Stimulated activated memory B cell treated with anti-CD40 and anti-IgM and Interleukin-4, amounts not matched to agents 10 μg/mL and 1 μg/mL and 100 μg/mL, for 72 hours (primary cell): ENCODE measurements at regions not wholly inside any gene's neighbourhood (a gene's known extent, or its start where the extent isn't known, plus 50 kb on each side); places are given as distances from the start of the nearest gene placed in this dataset.
A peak's percentile ranks its signal among the peaks of the same experiment; 100 is the strongest.

ENCODE experiments used
- ATAC-seq: fragments of 150-1000 bp; cut with Tn5 transposase; 2 replicates; pipeline ENCODE4 v1.10.0; 2021
- H3K27ac Mint-ChIP-seq: one replicate; pipeline ENCODE4 v1.8.0; 2022; ENCODE audit warnings: mild to moderate bottlenecking, mixed read lengths
- H3K27me3 Mint-ChIP-seq: one replicate; pipeline ENCODE4 v1.8.0; 2022; ENCODE audit warnings: mixed read lengths
- H3K36me3 Mint-ChIP-seq: one replicate; pipeline ENCODE4 v1.8.0; 2022; ENCODE audit warnings: mixed read lengths
- H3K4me1 Mint-ChIP-seq: one replicate; pipeline ENCODE4 v1.8.0; 2022; ENCODE audit warnings: mixed read lengths
- H3K4me3 Mint-ChIP-seq: one replicate; pipeline ENCODE4 v1.8.0; 2022; ENCODE audit warnings: mild to moderate bottlenecking, moderate library complexity, mixed read lengths
- H3K9me3 Mint-ChIP-seq: one replicate; pipeline ENCODE4 v1.8.0; 2022; ENCODE audit warnings: mixed read lengths

- Mint-ChIP-seq H3K36me3 (no peaks in the 10 kb centered on the region), H3K4me1 (no peaks in the 10 kb centered on the region), H3K4me3 (no peak overlapping the region), H3K27me3 (peaks cover 16% of the 10 kb centered on the region), H3K9me3 (peaks cover 7% of the 10 kb centered on the region), H3K27ac (no peak overlapping the region)
- no peak for ATAC-seq
Observed at GRCh38 chr2:88318071-88318955, 134.2 kb downstream of the FOXI3 start.

GRCh38 chr2:88310787-88311186 is 140.6 kb downstream of the THNSL2 start:
- Mint-ChIP-seq H3K36me3 (no peaks in the 10 kb centered on the region), H3K4me3 (no peak overlapping the region), H3K27ac (no peak overlapping the region), H3K27me3 (peaks cover 15% of the 10 kb centered on the region), H3K4me1 (no peaks in the 10 kb centered on the region), H3K9me3 (no peaks in the 10 kb centered on the region)
- no peak for ATAC-seq

GRCh38 chr2:88307817-88308216 is 137.7 kb downstream of the THNSL2 start:
- no peak overlapping the region for H3K4me3 Mint-ChIP-seq
- H3K9me3 Mint-ChIP-seq: no peaks in the 10 kb centered on the region
- H3K4me1 Mint-ChIP-seq: no peaks in the 10 kb centered on the region
- ATAC-seq: no peak
- no peak overlapping the region for H3K27ac Mint-ChIP-seq
- H3K27me3 Mint-ChIP-seq: peaks cover 43% of the 10 kb centered on the region
- no peaks in the 10 kb centered on the region for H3K36me3 Mint-ChIP-seq

- Mint-ChIP-seq H3K36me3 (no peaks in the 10 kb centered on the region), H3K27ac (no peak overlapping the region), H3K4me3 (no peak overlapping the region), H3K27me3 (peaks cover 36% of the 10 kb centered on the region), H3K9me3 (no peaks in the 10 kb centered on the region), H3K4me1 (no peaks in the 10 kb centered on the region)
- no peak for ATAC-seq
Observed at GRCh38 chr2:88303865-88304264, 133.7 kb downstream of the THNSL2 start.

- no peaks in the 10 kb centered on the region for H3K36me3 Mint-ChIP-seq
- H3K9me3 Mint-ChIP-seq: no peaks in the 10 kb centered on the region
- peak; percentile 43 for ATAC-seq
- H3K4me3 Mint-ChIP-seq: no peak overlapping the region
- no peaks in the 10 kb centered on the region for H3K4me1 Mint-ChIP-seq
- peaks cover 13% of the 10 kb centered on the region for H3K27me3 Mint-ChIP-seq
- H3K27ac Mint-ChIP-seq: no peak overlapping the region
Observed at GRCh38 chr2:88296247-88296646, 126.1 kb downstream of the THNSL2 start.

GRCh38 chr2:88283886-88284592 is 113.9 kb downstream of the THNSL2 start:
- Mint-ChIP-seq H3K27ac (no peak overlapping the region), H3K9me3 (no peaks in the 10 kb centered on the region), H3K27me3 (peaks cover 53% of the 10 kb centered on the region), H3K4me1 (no peaks in the 10 kb centered on the region), H3K4me3 (no peak overlapping the region), H3K36me3 (no peaks in the 10 kb centered on the region)
- no peak for ATAC-seq

GRCh38 chr2:88281302-88282217 is 111.4 kb downstream of the THNSL2 start:
- Mint-ChIP-seq H3K27ac (no peak overlapping the region), H3K27me3 (peaks cover 53% of the 10 kb centered on the region), H3K4me3 (no peak overlapping the region), H3K4me1 (no peaks in the 10 kb centered on the region), H3K36me3 (no peaks in the 10 kb centered on the region), H3K9me3 (peaks cover under 1% of the 10 kb centered on the region)
- peak; percentile 46 for ATAC-seq

GRCh38 chr2:88269836-88270235 is 99.7 kb downstream of the THNSL2 start:
- H3K27me3 Mint-ChIP-seq: no peaks in the 10 kb centered on the region
- H3K4me1 Mint-ChIP-seq: peaks cover 6% of the 10 kb centered on the region
- H3K9me3 Mint-ChIP-seq: peaks cover 3% of the 10 kb centered on the region
- H3K4me3 Mint-ChIP-seq: no peak overlapping the region
- no peaks in the 10 kb centered on the region for H3K36me3 Mint-ChIP-seq
- H3K27ac Mint-ChIP-seq: no peak overlapping the region
- no peak for ATAC-seq

GRCh38 chr2:88265352-88266303 is 95.5 kb downstream of the THNSL2 start:
- ATAC-seq: peak; percentile 87
- H3K27me3 Mint-ChIP-seq: peaks cover 9% of the 10 kb centered on the region
- H3K27ac Mint-ChIP-seq: peak overlapping the region; percentile 42
- H3K4me3 Mint-ChIP-seq: no peak overlapping the region
- no peaks in the 10 kb centered on the region for H3K36me3 Mint-ChIP-seq
- peaks cover 6% of the 10 kb centered on the region for H3K4me1 Mint-ChIP-seq
- H3K9me3 Mint-ChIP-seq: peaks cover 3% of the 10 kb centered on the region

- H3K9me3 Mint-ChIP-seq: no peaks in the 10 kb centered on the region
- peaks cover 6% of the 10 kb centered on the region for H3K4me1 Mint-ChIP-seq
- H3K4me3 Mint-ChIP-seq: no peak overlapping the region
- no peaks in the 10 kb centered on the region for H3K36me3 Mint-ChIP-seq
- no peak for ATAC-seq
- no peak overlapping the region for H3K27ac Mint-ChIP-seq
- H3K27me3 Mint-ChIP-seq: peaks cover 16% of the 10 kb centered on the region
Observed at GRCh38 chr2:88263861-88264260, 93.7 kb downstream of the THNSL2 start.

GRCh38 chr2:88261725-88262124 is 91.6 kb downstream of the THNSL2 start:
- peaks cover 37% of the 10 kb centered on the region for H3K27me3 Mint-ChIP-seq
- no peaks in the 10 kb centered on the region for H3K36me3 Mint-ChIP-seq
- H3K9me3 Mint-ChIP-seq: no peaks in the 10 kb centered on the region
- ATAC-seq: no peak
- no peak overlapping the region for H3K4me3 Mint-ChIP-seq
- peaks cover 6% of the 10 kb centered on the region for H3K4me1 Mint-ChIP-seq
- H3K27ac Mint-ChIP-seq: no peak overlapping the region

GRCh38 chr2:88258208-88258607 is 88.1 kb downstream of the THNSL2 start:
- Mint-ChIP-seq H3K27ac (no peak overlapping the region), H3K9me3 (peaks cover 2% of the 10 kb centered on the region), H3K4me1 (no peaks in the 10 kb centered on the region), H3K27me3 (peaks cover 50% of the 10 kb centered on the region), H3K36me3 (no peaks in the 10 kb centered on the region), H3K4me3 (no peak overlapping the region)
- ATAC-seq: no peak

- Mint-ChIP-seq H3K4me3 (no peak overlapping the region), H3K27ac (no peak overlapping the region), H3K4me1 (no peaks in the 10 kb centered on the region), H3K36me3 (no peaks in the 10 kb centered on the region), H3K27me3 (peaks cover 60% of the 10 kb centered on the region), H3K9me3 (peaks cover 7% of the 10 kb centered on the region)
- ATAC-seq: no peak
Observed at GRCh38 chr2:88254437-88255091, 84.4 kb downstream of the THNSL2 start.

GRCh38 chr2:88253997-88254396 is 83.9 kb downstream of the THNSL2 start:
- no peak for ATAC-seq
- H3K9me3 Mint-ChIP-seq: peaks cover 7% of the 10 kb centered on the region
- H3K4me3 Mint-ChIP-seq: no peak overlapping the region
- H3K27me3 Mint-ChIP-seq: peaks cover 54% of the 10 kb centered on the region
- H3K36me3 Mint-ChIP-seq: no peaks in the 10 kb centered on the region
- no peaks in the 10 kb centered on the region for H3K4me1 Mint-ChIP-seq
- no peak overlapping the region for H3K27ac Mint-ChIP-seq
